HG03460 (cell line): ENCODE measurements at regions not wholly inside any gene's neighbourhood (a gene's known extent, or its start where the extent isn't known, plus 50 kb on each side); places are given as distances from the start of the nearest gene placed in this dataset.

Experiments
- ATAC-seq: cut with Tn5 transposase; IDR thresholded peaks from one replicate; pipeline ENCODE4 v1.9.1; 2021; ENCODE audit not compliant: unreplicated experiment

DNA sequence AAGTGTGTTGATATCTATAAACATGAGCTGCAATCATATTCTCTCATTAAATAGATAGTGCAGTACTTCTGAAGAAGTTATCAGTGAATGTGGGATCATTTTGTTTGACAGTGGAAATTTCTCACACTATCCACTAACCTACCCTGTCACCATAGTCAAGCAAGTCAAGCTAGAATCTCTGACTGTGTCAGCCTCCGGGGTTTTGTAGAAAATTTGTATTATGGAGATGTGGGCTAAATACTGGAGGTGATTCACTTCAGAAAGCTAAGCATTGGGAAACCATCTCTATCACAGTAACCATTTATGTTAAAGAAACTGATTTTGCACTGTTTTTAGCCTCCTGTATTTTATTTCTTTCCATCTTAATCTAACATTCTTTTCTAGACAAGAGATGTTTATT, 126.6 kb upstream of the CREB1 start:
- no peak for ATAC-seq

GRCh38 chr2:207403950-207404349, 125.8 kb upstream of the CREB1 start:
- no peak for ATAC-seq

GRCh38 chr2:207405150-207405549, 124.6 kb upstream of the CREB1 start:
- no peak for ATAC-seq

DNA sequence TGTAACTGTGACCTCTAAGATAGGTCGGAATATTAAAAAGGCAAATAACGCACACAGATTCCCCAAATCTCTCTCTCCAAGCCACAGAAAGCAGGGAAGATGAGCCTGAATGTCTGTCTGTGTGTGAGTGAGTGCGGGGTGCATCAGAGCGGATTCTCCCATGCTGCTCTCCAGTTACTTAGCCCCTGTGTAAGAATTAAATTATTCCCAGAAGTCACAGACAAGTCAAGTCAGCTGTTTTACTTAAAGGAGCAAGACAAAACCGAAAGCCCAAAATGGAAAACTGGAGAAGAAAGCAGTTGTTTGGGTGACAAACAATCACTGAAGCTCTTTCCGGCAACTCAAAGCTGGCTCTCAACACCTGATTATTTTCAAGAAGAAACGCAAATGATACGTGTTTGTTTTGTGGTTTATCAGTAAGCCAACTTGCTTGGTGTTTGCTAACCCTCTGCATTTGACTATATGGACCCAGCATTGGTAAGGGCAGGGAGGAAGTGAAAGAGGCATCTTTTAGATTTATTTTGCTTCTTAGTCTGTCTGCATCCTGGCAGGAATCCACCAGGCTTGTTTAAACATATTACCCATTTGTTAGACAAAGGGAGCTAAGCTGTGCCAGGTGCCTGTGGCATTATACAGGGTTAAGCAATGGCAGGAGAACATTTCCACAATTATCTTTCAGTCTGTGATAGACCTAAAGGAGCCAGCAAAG, 121.5 kb upstream of the CREB1 start:
- peak; percentile 78 for ATAC-seq

DNA sequence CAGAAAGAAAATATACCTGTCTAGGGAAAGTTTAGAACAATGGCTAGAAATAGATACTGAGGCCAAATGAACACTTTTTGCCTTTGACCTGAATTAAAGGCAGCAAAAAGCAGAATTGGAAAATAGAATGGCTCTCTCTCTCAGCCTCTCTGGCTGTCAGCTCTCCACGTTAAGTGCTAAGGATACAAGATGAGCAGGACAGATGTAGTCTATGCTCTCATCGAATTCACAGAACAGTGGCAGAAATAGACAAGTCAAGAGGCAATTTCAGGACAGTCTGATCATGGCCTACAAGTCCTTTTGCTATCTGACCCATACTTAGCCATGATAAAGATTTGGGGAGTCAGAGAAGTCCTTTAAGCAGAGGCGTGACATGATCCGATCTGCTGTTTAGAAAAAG, 120.2 kb upstream of the CREB1 start:
- ATAC-seq, result no peak

DNA sequence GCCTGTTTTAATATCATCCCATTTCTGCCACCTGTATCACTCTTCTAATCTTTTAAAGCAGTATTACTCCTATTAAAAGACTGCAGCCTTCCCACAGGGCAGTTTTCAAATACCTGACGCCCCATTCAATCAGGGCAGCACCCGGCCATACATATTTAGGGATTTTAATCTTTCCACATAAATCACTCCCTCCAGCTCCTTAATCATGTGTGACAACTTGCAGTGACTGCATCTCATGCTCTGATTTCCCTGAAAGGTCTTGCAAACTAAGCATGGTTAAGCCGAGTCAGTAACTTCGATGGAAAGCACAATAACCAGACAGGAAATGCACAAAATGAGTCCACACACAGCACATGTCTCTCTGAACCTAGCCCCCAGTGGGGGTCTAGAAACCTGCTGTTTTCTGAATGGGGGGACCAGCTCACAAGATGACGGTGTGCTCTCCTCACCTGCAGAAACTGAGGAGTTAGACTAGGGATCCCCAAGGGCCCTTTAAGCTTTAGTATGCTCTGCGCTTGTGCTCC, 116.9 kb upstream of the CREB1 start:
- no peak for ATAC-seq

- ATAC-seq, result no peak
Observed at GRCh38 chr2:207413376-207413907, 116.3 kb upstream of the CREB1 start.

DNA sequence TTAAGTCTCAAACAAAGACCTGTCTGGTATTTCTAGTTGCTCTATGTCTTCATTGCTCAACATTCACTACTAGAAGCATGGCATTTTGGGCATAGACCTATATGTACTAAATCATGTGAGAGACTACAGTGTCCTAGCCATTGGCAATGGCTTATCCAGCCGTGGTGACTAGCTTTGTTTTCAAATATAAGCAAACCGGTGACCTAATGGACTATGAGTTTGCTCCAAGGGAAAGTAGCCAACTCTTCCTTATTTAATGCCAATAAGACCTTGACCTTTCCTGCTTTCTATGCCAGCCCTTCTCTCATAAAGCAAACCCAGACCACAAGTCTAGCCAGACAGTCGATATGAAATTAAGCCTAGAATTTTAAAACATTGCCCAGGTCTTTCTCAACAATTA, 113.7 kb upstream of the CREB1 start:
- no peak for ATAC-seq

DNA sequence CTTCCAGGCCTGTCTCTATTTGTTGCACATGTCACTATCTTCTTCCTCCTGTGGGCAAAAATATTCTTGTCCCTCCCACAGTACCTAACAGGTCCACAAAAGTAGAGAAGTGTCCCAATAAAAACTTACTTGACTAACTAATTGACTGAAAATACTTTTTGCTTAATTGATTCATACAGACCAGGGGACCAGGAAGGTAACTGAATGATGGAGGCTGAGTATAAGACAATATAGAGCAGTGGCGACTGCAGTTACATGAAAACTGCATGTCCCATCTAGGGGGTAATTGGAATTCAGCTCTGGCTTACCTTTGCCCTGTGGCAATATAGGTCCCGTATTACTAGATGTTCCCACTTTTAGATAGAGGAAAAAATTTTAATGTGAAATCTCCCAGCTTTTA, 112.9 kb upstream of the CREB1 start:
- no peak for ATAC-seq

GRCh38 chr2:207417301-207417718, 112.5 kb upstream of the CREB1 start:
- ATAC-seq, result no peak

GRCh38 chr2:207418419-207418818, 111.3 kb upstream of the CREB1 start:
- ATAC-seq, result no peak

GRCh38 chr2:207419331-207419730, 110.4 kb upstream of the CREB1 start:
- no peak for ATAC-seq

DNA sequence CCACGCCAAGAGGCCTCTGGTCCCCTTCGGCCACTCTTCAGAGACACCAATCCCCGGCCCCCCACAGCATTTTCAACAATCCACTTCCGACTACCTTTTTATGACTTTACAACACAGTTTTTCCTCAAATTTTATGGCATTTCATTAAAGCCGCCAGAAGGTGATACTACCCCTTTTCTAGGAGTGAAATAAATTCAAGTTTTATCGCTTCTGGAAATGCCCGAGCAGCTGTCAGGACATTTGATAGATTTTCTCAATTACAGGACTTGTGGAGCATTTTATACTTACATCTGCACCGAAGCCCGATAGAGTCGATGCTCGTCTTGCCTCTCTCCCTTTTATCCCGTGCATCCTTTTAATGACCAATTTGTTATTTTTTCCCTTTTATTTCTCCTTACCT, 108.1 kb upstream of the CREB1 start:
- ATAC-seq, result no peak

DNA sequence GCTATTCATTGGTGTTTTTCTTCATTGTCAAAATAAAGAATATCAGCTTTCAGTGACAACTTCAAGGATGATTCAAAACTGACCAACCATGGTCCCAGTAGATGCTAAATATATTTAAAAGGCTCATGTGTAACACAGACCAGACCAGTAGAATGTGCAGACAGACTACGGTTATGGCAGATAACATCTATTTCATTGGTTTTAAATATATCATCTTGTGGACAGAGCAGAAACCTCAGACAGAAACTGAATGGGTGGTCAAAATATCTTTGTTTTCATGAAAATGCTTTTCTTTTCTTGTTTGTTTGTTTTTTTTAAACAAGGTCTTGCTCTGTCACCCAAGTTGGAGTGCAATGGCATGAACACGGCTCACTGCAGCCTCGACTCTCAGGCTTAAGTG, 107.4 kb upstream of the CREB1 start:
- no peak for ATAC-seq

DNA sequence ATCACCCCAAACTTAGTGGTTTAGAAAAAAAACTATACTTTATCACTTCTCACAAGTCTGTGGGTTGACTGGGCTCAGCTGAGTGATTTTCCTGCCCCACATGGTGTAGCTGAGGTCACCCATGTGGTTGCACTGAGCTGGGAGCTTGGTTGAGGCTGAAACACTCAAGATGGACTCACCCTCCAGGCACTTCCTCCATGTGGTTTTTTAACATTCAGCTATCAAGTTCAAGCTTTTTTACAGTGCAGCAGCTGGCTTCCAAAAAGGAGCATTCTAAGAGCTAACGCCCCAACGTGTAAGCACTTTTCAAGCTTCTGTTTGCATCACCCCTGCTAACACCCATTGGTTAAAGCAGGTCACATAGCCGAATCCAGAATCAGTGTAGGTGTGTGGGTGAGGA, 105.9 kb upstream of the CREB1 start:
- peak; percentile 99 for ATAC-seq

GRCh38 chr2:207427986-207428385, 101.8 kb upstream of the CREB1 start:
- no peak for ATAC-seq

GRCh38 chr2:207428573-207428972, 101.2 kb upstream of the CREB1 start:
- no peak for ATAC-seq

DNA sequence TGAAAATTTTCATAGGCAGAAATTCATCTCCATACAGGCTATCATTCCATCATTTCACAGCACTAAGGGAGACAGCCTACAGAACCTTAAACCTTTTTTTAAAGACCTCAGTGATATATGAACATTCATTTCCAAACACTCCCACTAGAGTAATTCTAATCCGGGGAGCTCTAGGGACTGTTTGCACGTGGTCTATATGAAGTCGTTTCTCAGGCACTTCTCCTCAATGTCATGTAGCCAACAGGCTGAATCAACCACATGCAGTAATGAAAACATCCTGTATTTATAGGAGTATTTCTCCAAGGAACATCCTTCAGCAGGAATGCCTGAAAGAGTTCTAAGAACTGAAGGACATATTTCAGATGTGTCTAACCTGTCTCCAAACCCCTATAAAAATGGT, 97.3 kb upstream of the CREB1 start:
- ATAC-seq, result no peak

DNA sequence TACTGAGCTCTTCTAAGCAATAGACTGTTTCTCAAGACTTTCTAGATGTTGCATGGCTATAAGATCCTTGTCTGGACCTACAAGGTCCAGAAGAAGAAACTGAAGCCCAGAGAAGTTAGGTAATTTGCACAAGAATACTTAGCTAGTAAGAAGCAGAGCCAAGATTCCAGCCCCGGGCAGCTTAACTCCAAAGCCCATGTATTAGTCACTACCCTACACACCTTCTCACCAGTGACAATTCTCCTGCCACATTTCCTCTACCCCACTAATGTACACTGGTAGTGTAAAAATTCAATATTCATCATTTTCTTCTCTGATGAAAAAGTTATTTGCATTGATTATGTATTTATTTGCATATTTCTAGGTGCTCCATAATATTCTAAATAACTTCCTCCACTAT, 95.5 kb upstream of the CREB1 start:
- ATAC-seq, result no peak

GRCh38 chr2:207434899-207435465, 94.8 kb upstream of the CREB1 start:
- no peak for ATAC-seq

GRCh38 chr2:207437136-207437523, 92.6 kb upstream of the CREB1 start:
- ATAC-seq, result no peak

GRCh38 chr2:207437524-207438143, 92.1 kb upstream of the CREB1 start:
- no peak for ATAC-seq
